Hindlimb muscle (tissue), 1 donor: ENCODE measurements at regions not wholly inside any gene's neighbourhood (a gene's known extent, or its start where the extent isn't known, plus 50 kb on each side); places are given as distances from the start of the nearest gene placed in this dataset.
"Not testable (repeated sequence)": the region's sequence is repeated elsewhere in the genome, so short reads cannot be mapped to it uniquely, and the experiment has no call there.

ENCODE experiments used
- DNase-seq: peaks from one replicate; pipeline ENCODE4 v3.0.0-alpha.2; 2013

- DNase-seq, result not testable (repeated sequence)
These were observed 358.7 kb downstream of the TUBA3C start for GRCh38 chr13:18822655-18823639.

GRCh38 chr13:18773988-18774387 is 407.6 kb downstream of the TUBA3C start:
- not testable (repeated sequence) for DNase-seq

GRCh38 chr13:18741696-18742095 is 439.9 kb downstream of the TUBA3C start:
- DNase-seq, result not testable (repeated sequence)

GRCh38 chr13:18739310-18739709 is 442.3 kb downstream of the TUBA3C start:
- DNase-seq, result no peak

GRCh38 chr13:18738086-18738485 is 443.5 kb downstream of the TUBA3C start:
- not testable (repeated sequence) for DNase-seq

GRCh38 chr13:18727138-18727537 is 454.5 kb downstream of the TUBA3C start:
- not testable (repeated sequence) for DNase-seq

- not testable (repeated sequence) for DNase-seq
These were observed 455.1 kb downstream of the TUBA3C start for GRCh38 chr13:18726524-18726923.

GRCh38 chr13:18725242-18725822 is 456.3 kb downstream of the TUBA3C start:
- not testable (repeated sequence) for DNase-seq

- no peak for DNase-seq
These were observed 466.7 kb downstream of the TUBA3C start for GRCh38 chr13:18714889-18715288.

- not testable (repeated sequence) for DNase-seq
These were observed 471.0 kb downstream of the TUBA3C start for GRCh38 chr13:18710673-18711072.

- DNase-seq, result not testable (repeated sequence)
These were observed 475.1 kb downstream of the TUBA3C start for GRCh38 chr13:18706538-18706937.

GRCh38 chr13:18702464-18703247 is 479.0 kb downstream of the TUBA3C start:
- not testable (repeated sequence) for DNase-seq

- not testable (repeated sequence) for DNase-seq
These were observed 483.3 kb downstream of the TUBA3C start for GRCh38 chr13:18698332-18698731.

GRCh38 chr13:18697851-18698250 is 483.8 kb downstream of the TUBA3C start:
- not testable (repeated sequence) for DNase-seq

GRCh38 chr13:18697221-18697620 is 484.4 kb downstream of the TUBA3C start:
- not testable (repeated sequence) for DNase-seq

GRCh38 chr13:18677403-18677802 is 504.2 kb downstream of the TUBA3C start:
- not testable (repeated sequence) for DNase-seq

GRCh38 chr13:18675268-18675667 is 506.4 kb downstream of the TUBA3C start:
- DNase-seq, result not testable (repeated sequence)

- not testable (repeated sequence) for DNase-seq
These were observed 507.8 kb downstream of the TUBA3C start for GRCh38 chr13:18673794-18674193.

GRCh38 chr13:18666585-18666984 is 515.0 kb downstream of the TUBA3C start:
- not testable (repeated sequence) for DNase-seq

GRCh38 chr13:18665716-18666115 is 515.9 kb downstream of the TUBA3C start:
- DNase-seq, result not testable (repeated sequence)

- not testable (repeated sequence) for DNase-seq
These were observed 516.5 kb downstream of the TUBA3C start for GRCh38 chr13:18665124-18665523.

GRCh38 chr13:18663222-18663621 is 518.4 kb downstream of the TUBA3C start:
- not testable (repeated sequence) for DNase-seq
